Thyroid gland (tissue), 4 donors: ENCODE measurements at regions not wholly inside any gene's neighbourhood (a gene's known extent, or its start where the extent isn't known, plus 50 kb on each side); places are given as distances from the start of the nearest gene placed in this dataset.

ENCODE experiments used
- DNase-seq, 2 donors: peaks; one replicate each; pipeline ENCODE4 v3.0.0-alpha.2; 2019
- H3K27ac ChIP-seq, 3 donors: fragments of 200-600 bp; sonication (generic); 1 replicate in 2 of 3; 2 replicates in 1 of 3; pipeline ENCODE4 v1.5.1; 2016 to 2019; ENCODE audit warnings: mild to moderate bottlenecking in 1 of 3, moderate library complexity in 1 of 3
- H3K27me3 ChIP-seq: fragments of 200-600 bp; sonication (generic); one replicate; pipeline ENCODE4 v1.5.1; 2019
- H3K36me3 ChIP-seq, 2 donors: fragments of 200-600 bp; sonication (generic); one replicate each; pipeline ENCODE4 v1.5.1; 2016 to 2019
- H3K4me1 ChIP-seq, 2 donors: fragments of 200-600 bp; sonication (generic); one replicate each; pipeline ENCODE4 v1.5.1; 2017 to 2019
- H3K4me3 ChIP-seq, 3 donors: fragments of 200-600 bp; sonication (generic); replicated peaks in 1 of 3; 1 replicate in 2 of 3; 2 replicates in 1 of 3; pipeline ENCODE4 v1.5.1; 2016; ENCODE audit warnings: mild to moderate bottlenecking in 1 of 3
- H3K9me3 ChIP-seq: fragments of 200-600 bp; sonication (generic); one replicate; pipeline ENCODE4 v1.5.1; 2017
- POLR2A ChIP-seq, 2 donors: fragments of 450-650 bp; IDR thresholded peaks; one replicate each; pipeline ENCODE4 v1.6.1; 2017; ENCODE audit warnings: antibody characterized with exemption in 2 of 2, mild to moderate bottlenecking in 2 of 2, moderate library complexity in 1 of 2
- WGBS, 2 donors: methylation state at CpG; one replicate each; pipeline ENCODE4 v1.1.5; 2017; 5-methylcytosine and 5-hydroxymethylcytosine counted together
- intact Hi-C: fragments of 100-400 bp; cut with DNase I; formaldehyde crosslinking; loops from one replicate; pipeline ENCODE4 v1.15.1; 2023
- TF ChIP-seq, protein P1 (sequence below), 6 experiments: fragments of 200-600 bp in 3 of 6; fragments of 450-650 bp in 3 of 6; sonication (generic) in 3 of 6; IDR thresholded peaks; one replicate each; pipeline ENCODE4 v1.5.1; 2016 to 2019; ENCODE audit warnings: antibody characterized with exemption in 6 of 6, mild to moderate bottlenecking in 2 of 6, inconsistent platforms in 1 of 6, moderate library complexity in 1 of 6

GRCh38 chr14:59060841-59061240, 127.6 kb upstream of the DAAM1 start:
- H3K27me3 ChIP-seq, result no peaks in the 10 kb centered on the region
- H3K9me3 ChIP-seq, result no peaks in the 10 kb centered on the region
- H3K4me1 ChIP-seq, result no peaks in the 10 kb centered on the region
- no peak for TF ChIP-seq POLR2A (IDR thresholded peaks at IDR 0.05)
- TF ChIP-seq, protein P1, sequence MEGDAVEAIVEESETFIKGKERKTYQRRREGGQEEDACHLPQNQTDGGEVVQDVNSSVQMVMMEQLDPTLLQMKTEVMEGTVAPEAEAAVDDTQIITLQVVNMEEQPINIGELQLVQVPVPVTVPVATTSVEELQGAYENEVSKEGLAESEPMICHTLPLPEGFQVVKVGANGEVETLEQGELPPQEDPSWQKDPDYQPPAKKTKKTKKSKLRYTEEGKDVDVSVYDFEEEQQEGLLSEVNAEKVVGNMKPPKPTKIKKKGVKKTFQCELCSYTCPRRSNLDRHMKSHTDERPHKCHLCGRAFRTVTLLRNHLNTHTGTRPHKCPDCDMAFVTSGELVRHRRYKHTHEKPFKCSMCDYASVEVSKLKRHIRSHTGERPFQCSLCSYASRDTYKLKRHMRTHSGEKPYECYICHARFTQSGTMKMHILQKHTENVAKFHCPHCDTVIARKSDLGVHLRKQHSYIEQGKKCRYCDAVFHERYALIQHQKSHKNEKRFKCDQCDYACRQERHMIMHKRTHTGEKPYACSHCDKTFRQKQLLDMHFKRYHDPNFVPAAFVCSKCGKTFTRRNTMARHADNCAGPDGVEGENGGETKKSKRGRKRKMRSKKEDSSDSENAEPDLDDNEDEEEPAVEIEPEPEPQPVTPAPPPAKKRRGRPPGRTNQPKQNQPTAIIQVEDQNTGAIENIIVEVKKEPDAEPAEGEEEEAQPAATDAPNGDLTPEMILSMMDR (IDR thresholded peaks at IDR 0.05), result no peak
- no peak overlapping the region for H3K27ac ChIP-seq
- 55 to 74% methylated on average over 3 of the region's 3 CpGs for WGBS, 2 donors
- no peaks in the 10 kb centered on the region for H3K36me3 ChIP-seq
- intact Hi-C loops, result no loop called here
- H3K4me3 ChIP-seq, result no peak overlapping the region
- DNase-seq, result peak; percentile 62 to 66

GRCh38 chr14:59061292-59061691, 127.2 kb upstream of the DAAM1 start:
- 82 to 99% methylated on average over 3 of the region's 3 CpGs for WGBS, 2 donors
- H3K27me3 ChIP-seq, result no peaks in the 10 kb centered on the region

GRCh38 chr14:59063259-59063658, 125.2 kb upstream of the DAAM1 start:
- H3K9me3 ChIP-seq, result no peaks in the 10 kb centered on the region
- intact Hi-C loops, result no loop called here
- no peaks in the 10 kb centered on the region for H3K4me1 ChIP-seq
- no peak overlapping the region for H3K27ac ChIP-seq
- no peak for DNase-seq
- 76 to 82% methylated on average over 2 of the region's 2 CpGs for WGBS, 2 donors
- no peak overlapping the region for H3K4me3 ChIP-seq
- TF ChIP-seq POLR2A (IDR thresholded peaks at IDR 0.05), result no peak
- TF ChIP-seq, protein P1 (IDR thresholded peaks at IDR 0.05), result no peak
- H3K27me3 ChIP-seq, result no peaks in the 10 kb centered on the region
- no peaks in the 10 kb centered on the region for H3K36me3 ChIP-seq

More at GRCh38 chr14:59061292-59061691, 127.2 kb upstream of the DAAM1 start:
- Histone ChIP-seq H3K4me3 (no peak overlapping the region), H3K9me3 (no peaks in the 10 kb centered on the region), H3K27ac (no peak overlapping the region), H3K36me3 (no peaks in the 10 kb centered on the region), H3K4me1 (no peaks in the 10 kb centered on the region)
- no peak for DNase-seq
- intact Hi-C loops, result no loop called here
- no peak for TF ChIP-seq POLR2A (IDR thresholded peaks at IDR 0.05)
- TF ChIP-seq, protein P1 (IDR thresholded peaks at IDR 0.05), result no peak

DNA sequence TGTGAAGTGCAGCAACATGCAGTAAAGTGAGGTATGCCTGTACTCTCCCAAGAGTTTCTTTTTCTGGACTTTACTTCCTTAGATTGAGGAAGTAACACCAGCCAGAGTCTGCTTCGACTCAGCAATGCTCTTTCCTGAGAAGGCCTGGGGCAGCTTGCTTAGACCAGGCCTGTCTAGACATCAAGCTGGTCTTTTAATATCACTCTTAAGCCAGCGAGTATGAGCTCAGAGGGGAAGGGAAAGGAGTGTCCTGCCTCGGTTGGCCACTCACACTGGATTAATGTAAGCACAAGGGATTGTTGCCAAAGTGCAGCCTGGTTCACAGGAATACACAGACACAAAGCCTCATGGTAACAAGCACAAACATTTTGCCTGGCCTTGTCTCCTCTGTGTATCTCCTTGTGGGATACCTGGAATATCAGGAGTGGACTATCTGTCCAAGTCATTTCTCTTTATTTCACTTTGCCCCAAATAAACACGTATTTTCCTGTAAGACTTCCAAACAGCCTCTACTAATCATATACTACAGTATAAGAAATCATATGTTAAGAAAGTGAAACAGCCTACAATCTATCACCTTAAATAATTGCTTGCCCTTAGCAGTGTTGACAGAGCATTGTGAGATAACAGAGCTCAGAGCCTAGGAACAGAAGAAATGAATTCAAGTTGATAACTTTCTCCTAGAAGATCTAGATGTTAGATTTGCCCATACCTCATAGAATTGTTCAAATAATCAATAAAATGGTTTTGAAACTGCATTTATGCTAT, 121.2 kb upstream of the DAAM1 start:
- H3K27ac ChIP-seq, result no peak overlapping the region
- no peak overlapping the region for H3K4me3 ChIP-seq
- intact Hi-C loops, result no loop called here
- H3K9me3 ChIP-seq, result no peaks in the 10 kb centered on the region
- H3K36me3 ChIP-seq, result no peaks in the 10 kb centered on the region
- H3K4me1 ChIP-seq, result no peaks in the 10 kb centered on the region
- DNase-seq, result no peak
- H3K27me3 ChIP-seq, result no peaks in the 10 kb centered on the region
- 36 to 57% methylated on average over 4 of the region's 4 CpGs for WGBS, 2 donors
- TF ChIP-seq, protein P1 (IDR thresholded peaks at IDR 0.05), result no peak
- TF ChIP-seq POLR2A (IDR thresholded peaks at IDR 0.05), result no peak

- TF ChIP-seq, protein P1 (IDR thresholded peaks at IDR 0.05), result no peak
- TF ChIP-seq POLR2A (IDR thresholded peaks at IDR 0.05), result no peak
- intact Hi-C loops, result no loop called here
- H3K27me3 ChIP-seq, result no peaks in the 10 kb centered on the region
These were observed 119.2 kb upstream of the DAAM1 start for GRCh38 chr14:59069163-59069854.

More at GRCh38 chr14:59069163-59069854, 119.2 kb upstream of the DAAM1 start:
- H3K4me3 ChIP-seq, result no peak overlapping the region
- no peak overlapping the region for H3K27ac ChIP-seq
- H3K4me1 ChIP-seq, result no peaks in the 10 kb centered on the region
- H3K36me3 ChIP-seq, result no peaks in the 10 kb centered on the region
- no peak for DNase-seq
- no peaks in the 10 kb centered on the region for H3K9me3 ChIP-seq
- 84% methylated on average over 9 of the region's 9 CpGs for WGBS, 2 donors
